K562 (cell line): ENCODE measurements at regions not wholly inside any gene's neighbourhood (a gene's known extent, or its start where the extent isn't known, plus 50 kb on each side); places are given as distances from the start of the nearest gene placed in this dataset.

Experiments
- CTCF ChIP-seq, 3 experiments: IDR thresholded peaks in 2 of 3; conservative IDR thresholded peaks in 1 of 3; 2 replicates each; pipeline ENCODE4 v1.5.1; 2011 to 2012; ENCODE audit warnings: low read length in 3 of 3, mild to moderate bottlenecking in 3 of 3, control low read depth in 2 of 3, improper control_type of control experiment in 1 of 3, inconsistent platforms in 1 of 3, low read depth in 1 of 3, mixed read lengths in 1 of 3, moderate library complexity in 1 of 3; ENCODE audit not compliant: insufficient read depth in 2 of 3
- ESRRA ChIP-seq: fragments of 450-650 bp; IDR thresholded peaks from 2 replicates; pipeline ENCODE4 v1.6.1; 2014; ENCODE audit warnings: low read depth, mild to moderate bottlenecking, moderate library complexity, borderline replicate concordance
- JUNB ChIP-seq: fragments of 450-650 bp; formaldehyde crosslinking; conservative IDR thresholded peaks from 2 replicates; pipeline ENCODE4 v1.4.0; 2020; ENCODE audit warnings: mild to moderate bottlenecking
- JUND ChIP-seq, 2 experiments: IDR thresholded peaks; 2 replicates in 1 of 2; 3 replicates in 1 of 2; pipeline ENCODE4 v1.6.1; 2011; ENCODE audit warnings: borderline replicate concordance in 2 of 2, low read depth in 2 of 2, low read length in 2 of 2, improper control_type of control experiment in 1 of 2, missing biosample characterization in 1 of 2, missing genetic modification characterization in 1 of 2, missing genetic modification reagents in 1 of 2
- RAD21 ChIP-seq, 2 experiments: fragments of 250-450 bp in 1 of 2; fragments of 450-650 bp in 1 of 2; sonication (Bioruptor Pico) in 1 of 2; formaldehyde crosslinking in 1 of 2; IDR thresholded peaks in 1 of 2; conservative IDR thresholded peaks in 1 of 2; 2 replicates each; pipeline versions ENCODE4 v1.4.0 to v1.8.0; 2020 to 2022; ENCODE audit warnings: mild to moderate bottlenecking in 2 of 2, moderate library complexity in 1 of 2
- RBM14 ChIP-seq: fragments of 200-400 bp; formaldehyde crosslinking; IDR thresholded peaks from 2 replicates; pipeline ENCODE4 v1.6.1; 2018; ENCODE audit warnings: low read depth, mild to moderate bottlenecking, low read length, moderate library complexity, borderline replicate concordance; ENCODE audit not compliant: insufficient read depth
- USF1 ChIP-seq: sonication (generic); formaldehyde crosslinking; IDR thresholded peaks from 2 replicates; pipeline ENCODE4 v1.9.0; 2022; ENCODE audit warnings: mild to moderate bottlenecking, missing genetic modification reagents
- ZBTB49 ChIP-seq: sonication (generic); formaldehyde crosslinking; IDR thresholded peaks from 2 replicates; pipeline ENCODE4 v1.8.0; 2022; ENCODE audit warnings: missing genetic modification reagents, mild to moderate bottlenecking, borderline replicate concordance
- ZKSCAN8 ChIP-seq: fragments of 200-800 bp; sonication (Bioruptor generic); IDR thresholded peaks from 2 replicates; pipeline ENCODE4 v1.6.1; 2016; ENCODE audit warnings: missing genetic modification characterization, missing compliant biosample characterization
- TF ChIP-seq, protein P1 (sequence below): IDR thresholded peaks from 2 replicates; pipeline ENCODE4 v1.6.1; 2016; ENCODE audit warnings: missing genetic modification characterization, missing compliant biosample characterization

DNA sequence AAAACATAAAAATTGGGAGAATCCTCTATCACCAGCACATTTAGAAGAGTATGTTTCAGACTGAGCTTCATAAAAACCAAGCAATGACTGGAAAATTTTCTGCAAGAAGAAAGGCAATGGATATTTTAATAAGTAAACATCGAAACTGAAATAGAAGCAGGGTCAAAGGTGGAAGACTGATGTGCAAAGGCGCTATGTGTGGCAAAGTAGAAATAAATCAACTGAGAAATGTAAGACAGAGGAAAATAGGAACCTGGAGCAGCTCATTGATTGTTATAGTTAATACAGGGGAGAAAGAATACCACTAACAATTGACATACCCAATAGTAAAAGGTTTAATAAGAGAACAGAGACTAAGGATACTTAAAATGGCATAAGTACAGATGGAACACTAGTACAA, 818.4 kb downstream of the SOCS6 start:
- no peak for TF ChIP-seq ESRRA
- no peak for TF ChIP-seq USF1 (CRISPR knock-in tag)
- TF ChIP-seq ZKSCAN8 (CRISPR knock-in tag) = no peak
- no peak for TF ChIP-seq RAD21 (CRISPR knock-in tag; conservative IDR thresholded peaks at IDR 0.05 in 1 of 2, IDR thresholded peaks at IDR 0.05 in 1 of 2)
- no peak for TF ChIP-seq JUNB (CRISPR knock-in tag)
- TF ChIP-seq CTCF (IDR thresholded peaks at IDR 0.05 in 2 of 3, conservative IDR thresholded peaks at IDR 0.05 in 1 of 3; ENCODE audit: insufficient read depth in 2 of 3, low read depth in 1 of 3, low read length in 3 of 3) = no peak
- no peak for TF ChIP-seq JUND (IDR thresholded peaks at IDR 0.05; ENCODE audit: borderline replicate concordance, low read depth, low read length)
- no peak for TF ChIP-seq JUND (tag; IDR thresholded peaks at IDR 0.05; ENCODE audit: borderline replicate concordance, low read depth, low read length)
- TF ChIP-seq RBM14 = no peak
- TF ChIP-seq ZBTB49 (CRISPR knock-in tag) = no peak
- TF ChIP-seq, protein P1, sequence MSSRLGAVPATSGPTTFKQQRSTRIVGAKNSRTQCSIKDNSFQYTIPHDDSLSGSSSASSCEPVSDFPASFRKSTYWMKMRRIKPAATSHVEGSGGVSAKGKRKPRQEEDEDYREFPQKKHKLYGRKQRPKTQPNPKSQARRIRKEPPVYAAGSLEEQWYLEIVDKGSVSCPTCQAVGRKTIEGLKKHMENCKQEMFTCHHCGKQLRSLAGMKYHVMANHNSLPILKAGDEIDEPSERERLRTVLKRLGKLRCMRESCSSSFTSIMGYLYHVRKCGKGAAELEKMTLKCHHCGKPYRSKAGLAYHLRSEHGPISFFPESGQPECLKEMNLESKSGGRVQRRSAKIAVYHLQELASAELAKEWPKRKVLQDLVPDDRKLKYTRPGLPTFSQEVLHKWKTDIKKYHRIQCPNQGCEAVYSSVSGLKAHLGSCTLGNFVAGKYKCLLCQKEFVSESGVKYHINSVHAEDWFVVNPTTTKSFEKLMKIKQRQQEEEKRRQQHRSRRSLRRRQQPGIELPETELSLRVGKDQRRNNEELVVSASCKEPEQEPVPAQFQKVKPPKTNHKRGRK = no peak
